ENCODE measurements at regions not wholly inside any gene's neighbourhood (a gene's known extent, or its start where the extent isn't known, plus 50 kb on each side); places are given as distances from the start of the nearest gene placed in this dataset.

DNA sequence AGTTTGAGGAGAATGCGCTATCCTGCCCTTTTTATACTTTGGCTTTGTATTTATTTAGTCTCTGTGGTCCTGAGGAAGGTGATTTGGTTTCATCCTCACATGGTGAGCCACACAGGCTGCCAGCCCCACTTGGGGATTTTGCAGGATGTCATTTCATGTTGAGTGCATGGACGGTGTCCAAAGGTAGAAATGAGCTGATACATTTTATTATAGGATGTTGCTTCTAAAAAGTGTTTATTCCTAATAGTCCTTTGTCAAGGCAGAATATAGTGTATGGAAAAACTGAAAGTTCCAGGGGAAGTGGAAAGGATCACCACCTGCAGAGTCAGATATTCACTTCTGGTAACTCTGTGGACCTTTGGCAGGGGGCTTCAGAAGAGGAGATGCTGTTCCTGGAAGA lies 434.6 kb downstream of the CD109 start:
- no peak overlapping the region for H3K27ac ChIP-seq (ENCODE audit: low read length)
- no peaks in the 10 kb centered on the region for H3K9me3 ChIP-seq (ENCODE audit: low read length)
- no peaks in the 10 kb centered on the region for H3K36me3 ChIP-seq (ENCODE audit: insufficient read depth, low read length)
- no peaks in the 10 kb centered on the region for H3F3A ChIP-seq (ENCODE audit: insufficient read depth, low read length, poor library complexity, severe bottlenecking)
- H3K4me2 ChIP-seq (ENCODE audit: low read length) = no peak overlapping the region
- H3K79me2 ChIP-seq (replicated peaks; ENCODE audit: insufficient read depth, low read length) = no peaks in the 10 kb centered on the region
- no peaks in the 10 kb centered on the region for H3K9me2 ChIP-seq (ENCODE audit: insufficient read depth, low read length)
- TF ChIP-seq, protein P1, sequence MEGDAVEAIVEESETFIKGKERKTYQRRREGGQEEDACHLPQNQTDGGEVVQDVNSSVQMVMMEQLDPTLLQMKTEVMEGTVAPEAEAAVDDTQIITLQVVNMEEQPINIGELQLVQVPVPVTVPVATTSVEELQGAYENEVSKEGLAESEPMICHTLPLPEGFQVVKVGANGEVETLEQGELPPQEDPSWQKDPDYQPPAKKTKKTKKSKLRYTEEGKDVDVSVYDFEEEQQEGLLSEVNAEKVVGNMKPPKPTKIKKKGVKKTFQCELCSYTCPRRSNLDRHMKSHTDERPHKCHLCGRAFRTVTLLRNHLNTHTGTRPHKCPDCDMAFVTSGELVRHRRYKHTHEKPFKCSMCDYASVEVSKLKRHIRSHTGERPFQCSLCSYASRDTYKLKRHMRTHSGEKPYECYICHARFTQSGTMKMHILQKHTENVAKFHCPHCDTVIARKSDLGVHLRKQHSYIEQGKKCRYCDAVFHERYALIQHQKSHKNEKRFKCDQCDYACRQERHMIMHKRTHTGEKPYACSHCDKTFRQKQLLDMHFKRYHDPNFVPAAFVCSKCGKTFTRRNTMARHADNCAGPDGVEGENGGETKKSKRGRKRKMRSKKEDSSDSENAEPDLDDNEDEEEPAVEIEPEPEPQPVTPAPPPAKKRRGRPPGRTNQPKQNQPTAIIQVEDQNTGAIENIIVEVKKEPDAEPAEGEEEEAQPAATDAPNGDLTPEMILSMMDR (IDR thresholded peaks at IDR 0.05; ENCODE audit: poor library complexity, severe bottlenecking) = no peak
- TF ChIP-seq MXI1 (conservative IDR thresholded peaks at IDR 0.05; ENCODE audit: poor library complexity, severe bottlenecking) (no peak), EZH2 (IDR thresholded peaks at IDR 0.05; ENCODE audit: borderline replicate concordance, insufficient read depth, low read length, poor library complexity, severe bottlenecking) (no peak), TAF1 (IDR thresholded peaks at IDR 0.05; ENCODE audit: low read depth) (no peak), POLR2AphosphoS5 (IDR thresholded peaks at IDR 0.05) (no peak), EP300 (conservative IDR thresholded peaks at IDR 0.05; ENCODE audit: poor library complexity, severe bottlenecking) (no peak), RAD21 (conservative IDR thresholded peaks at IDR 0.05) (no peak), SMC3 (conservative IDR thresholded peaks at IDR 0.05; ENCODE audit: poor library complexity) (no peak)
- TF ChIP-seq, protein P2, sequence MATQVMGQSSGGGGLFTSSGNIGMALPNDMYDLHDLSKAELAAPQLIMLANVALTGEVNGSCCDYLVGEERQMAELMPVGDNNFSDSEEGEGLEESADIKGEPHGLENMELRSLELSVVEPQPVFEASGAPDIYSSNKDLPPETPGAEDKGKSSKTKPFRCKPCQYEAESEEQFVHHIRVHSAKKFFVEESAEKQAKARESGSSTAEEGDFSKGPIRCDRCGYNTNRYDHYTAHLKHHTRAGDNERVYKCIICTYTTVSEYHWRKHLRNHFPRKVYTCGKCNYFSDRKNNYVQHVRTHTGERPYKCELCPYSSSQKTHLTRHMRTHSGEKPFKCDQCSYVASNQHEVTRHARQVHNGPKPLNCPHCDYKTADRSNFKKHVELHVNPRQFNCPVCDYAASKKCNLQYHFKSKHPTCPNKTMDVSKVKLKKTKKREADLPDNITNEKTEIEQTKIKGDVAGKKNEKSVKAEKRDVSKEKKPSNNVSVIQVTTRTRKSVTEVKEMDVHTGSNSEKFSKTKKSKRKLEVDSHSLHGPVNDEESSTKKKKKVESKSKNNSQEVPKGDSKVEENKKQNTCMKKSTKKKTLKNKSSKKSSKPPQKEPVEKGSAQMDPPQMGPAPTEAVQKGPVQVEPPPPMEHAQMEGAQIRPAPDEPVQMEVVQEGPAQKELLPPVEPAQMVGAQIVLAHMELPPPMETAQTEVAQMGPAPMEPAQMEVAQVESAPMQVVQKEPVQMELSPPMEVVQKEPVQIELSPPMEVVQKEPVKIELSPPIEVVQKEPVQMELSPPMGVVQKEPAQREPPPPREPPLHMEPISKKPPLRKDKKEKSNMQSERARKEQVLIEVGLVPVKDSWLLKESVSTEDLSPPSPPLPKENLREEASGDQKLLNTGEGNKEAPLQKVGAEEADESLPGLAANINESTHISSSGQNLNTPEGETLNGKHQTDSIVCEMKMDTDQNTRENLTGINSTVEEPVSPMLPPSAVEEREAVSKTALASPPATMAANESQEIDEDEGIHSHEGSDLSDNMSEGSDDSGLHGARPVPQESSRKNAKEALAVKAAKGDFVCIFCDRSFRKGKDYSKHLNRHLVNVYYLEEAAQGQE (IDR thresholded peaks at IDR 0.05; ENCODE audit: borderline replicate concordance) = no peak
- no peaks in the 10 kb centered on the region for H3K27me3 ChIP-seq (ENCODE audit: insufficient read depth, low read depth, low read length)
- H3K9ac ChIP-seq (ENCODE audit: low read length) = no peak overlapping the region
- H2AFZ ChIP-seq (ENCODE audit: low read depth, low read length) = no peak overlapping the region
- H4K20me1 ChIP-seq (ENCODE audit: insufficient read depth) = no peaks in the 10 kb centered on the region
- no peak overlapping the region for H3K4me3 ChIP-seq (ENCODE audit: low read length)

DNA sequence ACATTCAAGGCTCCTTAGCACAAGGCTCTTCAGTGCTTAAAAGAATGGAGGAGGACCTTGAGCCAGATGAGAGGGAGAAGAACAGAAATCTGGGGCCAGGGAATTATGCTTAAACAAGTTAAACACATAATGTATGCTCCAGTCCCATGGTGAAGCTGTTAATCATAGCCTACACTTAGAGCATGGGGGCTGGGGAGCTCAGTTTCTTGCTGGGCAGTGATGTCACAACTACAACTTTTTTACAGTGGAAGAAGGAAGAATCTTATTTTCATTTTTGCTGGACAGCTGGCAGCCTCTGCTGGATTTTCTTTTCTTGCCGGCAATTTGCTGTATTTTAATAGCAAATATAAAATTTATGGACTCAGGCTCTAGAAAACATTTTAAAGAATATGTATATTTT lies 432.5 kb downstream of the CD109 start:
- no peaks in the 10 kb centered on the region for H3K9me3 ChIP-seq (ENCODE audit: low read length)
- H2AFZ ChIP-seq (ENCODE audit: low read depth, low read length) = no peak overlapping the region

More for the DNA sequence above, 432.5 kb downstream of the CD109 start:
- H3K4me2 ChIP-seq (ENCODE audit: low read length) = no peak overlapping the region
- H4K20me1 ChIP-seq (ENCODE audit: insufficient read depth) = no peaks in the 10 kb centered on the region
- H3K9me2 ChIP-seq (ENCODE audit: insufficient read depth, low read length) = no peaks in the 10 kb centered on the region
- H3K36me3 ChIP-seq (ENCODE audit: insufficient read depth, low read length) = no peaks in the 10 kb centered on the region
- H3K27ac ChIP-seq (ENCODE audit: low read length) = no peak overlapping the region
- TF ChIP-seq, protein P2 (IDR thresholded peaks at IDR 0.05; ENCODE audit: borderline replicate concordance) = no peak
- no peak for TF ChIP-seq RAD21 (conservative IDR thresholded peaks at IDR 0.05)
- no peak for TF ChIP-seq POLR2AphosphoS5 (IDR thresholded peaks at IDR 0.05)
- TF ChIP-seq, protein P1 (IDR thresholded peaks at IDR 0.05; ENCODE audit: poor library complexity, severe bottlenecking) = no peak
- no peaks in the 10 kb centered on the region for H3K79me2 ChIP-seq (replicated peaks; ENCODE audit: insufficient read depth, low read length)
- no peaks in the 10 kb centered on the region for H3K27me3 ChIP-seq (ENCODE audit: insufficient read depth, low read depth, low read length)
- no peak overlapping the region for H3K4me3 ChIP-seq (ENCODE audit: low read length)
- no peak overlapping the region for H3K9ac ChIP-seq (ENCODE audit: low read length)
- no peaks in the 10 kb centered on the region for H3F3A ChIP-seq (ENCODE audit: insufficient read depth, low read length, poor library complexity, severe bottlenecking)

All from neural cell (in vitro differentiated cells).